Osteocyte (in vitro differentiated cells): ENCODE measurements at regions not wholly inside any gene's neighbourhood (a gene's known extent, or its start where the extent isn't known, plus 50 kb on each side); places are given as distances from the start of the nearest gene placed in this dataset.

Source experiments
- DNase-seq: peaks from one replicate; pipeline ENCODE4 v3.0.0; 2021; ENCODE audit warnings: mixed read lengths; ENCODE audit not compliant: unreplicated experiment; ENCODE audit errors: extremely low spot score
- H3K27ac Mint-ChIP-seq: one replicate; pipeline ENCODE4 v1.8.0; 2021; ENCODE audit warnings: mild to moderate bottlenecking, mixed read lengths; ENCODE audit not compliant: unreplicated experiment
- H3K27me3 Mint-ChIP-seq: one replicate; pipeline ENCODE4 v1.8.0; 2021; ENCODE audit warnings: mixed read lengths; ENCODE audit not compliant: unreplicated experiment
- H3K36me3 Mint-ChIP-seq: one replicate; pipeline ENCODE4 v1.8.0; 2021; ENCODE audit warnings: mixed read lengths; ENCODE audit not compliant: unreplicated experiment
- H3K4me1 Mint-ChIP-seq: one replicate; pipeline ENCODE4 v1.8.0; 2021; ENCODE audit warnings: mixed read lengths; ENCODE audit not compliant: unreplicated experiment
- H3K4me3 Mint-ChIP-seq: one replicate; pipeline ENCODE4 v1.8.0; 2021; ENCODE audit warnings: mild to moderate bottlenecking, moderate library complexity, mixed read lengths; ENCODE audit not compliant: unreplicated experiment
- H3K9me3 Mint-ChIP-seq: one replicate; pipeline ENCODE4 v1.8.0; 2021; ENCODE audit warnings: mixed read lengths; ENCODE audit not compliant: unreplicated experiment
- CTCF ChIP-seq: fragments of 200-600 bp; sonication (generic); IDR thresholded peaks from 2 replicates; pipeline ENCODE4 v1.5.0; 2021; ENCODE audit warnings: antibody characterized with exemption, mild to moderate bottlenecking, moderate library complexity

GRCh38 chr1:56025942-56026341 lies 553.4 kb downstream of the PLPP3 start:
- H3K4me1 Mint-ChIP-seq: no peaks in the 10 kb centered on the region
- no peak for TF ChIP-seq CTCF
- H3K27me3 Mint-ChIP-seq: no peaks in the 10 kb centered on the region
- no peak overlapping the region for H3K27ac Mint-ChIP-seq
- DNase-seq: no peak
- no peaks in the 10 kb centered on the region for H3K36me3 Mint-ChIP-seq
- no peak overlapping the region for H3K4me3 Mint-ChIP-seq
- H3K9me3 Mint-ChIP-seq: peaks cover 16% of the 10 kb centered on the region

- peaks cover 16% of the 10 kb centered on the region for H3K9me3 Mint-ChIP-seq
- H3K27ac Mint-ChIP-seq: no peak overlapping the region
- H3K4me3 Mint-ChIP-seq: no peak overlapping the region
- no peaks in the 10 kb centered on the region for H3K36me3 Mint-ChIP-seq
- no peak for TF ChIP-seq CTCF
- H3K27me3 Mint-ChIP-seq: no peaks in the 10 kb centered on the region
- H3K4me1 Mint-ChIP-seq: no peaks in the 10 kb centered on the region
- no peak for DNase-seq
These were observed 555.2 kb downstream of the PLPP3 start for GRCh38 chr1:56024155-56024554.

GRCh38 chr1:56019922-56020321 lies 559.4 kb downstream of the PLPP3 start:
- H3K27ac Mint-ChIP-seq: no peak overlapping the region
- H3K9me3 Mint-ChIP-seq: peaks cover 20% of the 10 kb centered on the region
- no peak overlapping the region for H3K4me3 Mint-ChIP-seq
- no peaks in the 10 kb centered on the region for H3K36me3 Mint-ChIP-seq
- H3K27me3 Mint-ChIP-seq: no peaks in the 10 kb centered on the region
- TF ChIP-seq CTCF: no peak
- H3K4me1 Mint-ChIP-seq: no peaks in the 10 kb centered on the region
- DNase-seq: no peak

GRCh38 chr1:56019472-56019871 lies 559.9 kb downstream of the PLPP3 start:
- Mint-ChIP-seq H3K4me3 (no peak overlapping the region), H3K27me3 (no peaks in the 10 kb centered on the region), H3K36me3 (no peaks in the 10 kb centered on the region), H3K4me1 (no peaks in the 10 kb centered on the region), H3K27ac (no peak overlapping the region), H3K9me3 (peaks cover 22% of the 10 kb centered on the region)
- DNase-seq: no peak
- TF ChIP-seq CTCF: no peak

- Mint-ChIP-seq H3K4me3 (no peak overlapping the region), H3K27me3 (no peaks in the 10 kb centered on the region), H3K4me1 (no peaks in the 10 kb centered on the region), H3K36me3 (peaks cover 4% of the 10 kb centered on the region), H3K27ac (no peak overlapping the region), H3K9me3 (peaks cover 23% of the 10 kb centered on the region)
- DNase-seq: no peak
- no peak for TF ChIP-seq CTCF
These were observed 562.0 kb downstream of the PLPP3 start for GRCh38 chr1:56017336-56017735.
